H1 (cell line): ENCODE measurements at regions not wholly inside any gene's neighbourhood (a gene's known extent, or its start where the extent isn't known, plus 50 kb on each side); places are given as distances from the start of the nearest gene placed in this dataset.

Experiments used
- CTCF ChIA-PET: fragments of 300-600 bp; sonication (Branson Sonifier 250); formaldehyde crosslinking; loops from one replicate; lab custom pipeline; 2021; ENCODE audit not compliant: partially characterized antibody; lab: Charles Lee
- POLR2A ChIA-PET: fragments of 300-600 bp; sonication (Branson Sonifier 250); formaldehyde crosslinking; loops from one replicate; lab custom pipeline; 2021; ENCODE audit warnings: inconsistent platforms; ENCODE audit not compliant: partially characterized antibody; lab: Charles Lee
- DNase-seq, 2 experiments: peaks; one replicate each; pipeline versions ENCODE4 v3.0.0 to v3.0.0-alpha.2; 2010 to 2022; ENCODE audit warnings: low spot score in 2 of 2, low read depth in 1 of 2, mixed read lengths in 1 of 2
- FAIRE-seq: peaks from 2 replicates; lab custom pipeline; 2011; peaks lifted over from hg19 to GRCh38; lab: Jason Lieb, UNC
- H2AFZ ChIP-seq: 2 replicates; pipeline ENCODE4 v1.8.1; 2012; ENCODE audit warnings: low read length, inconsistent platforms
- H2AK5ac ChIP-seq: 2 replicates; pipeline ENCODE4 v1.6.1; 2013; ENCODE audit warnings: low read depth, low read length
- H2BK120ac ChIP-seq: replicated peaks from 2 replicates; pipeline ENCODE3; 2013; ENCODE audit warnings: low read depth, low read length, inconsistent platforms
- H2BK12ac ChIP-seq: 2 replicates; pipeline ENCODE4 v1.6.1; 2013; ENCODE audit warnings: low read depth, low read length
- H2BK15ac ChIP-seq: 2 replicates; pipeline ENCODE4 v1.6.1; 2013; ENCODE audit warnings: low read length
- H2BK20ac ChIP-seq: 2 replicates; pipeline ENCODE4 v1.6.1; 2013; ENCODE audit warnings: low read length
- H2BK5ac ChIP-seq: 2 replicates; pipeline ENCODE4 v1.6.1; 2013; ENCODE audit warnings: low read depth, low read length
- H3K14ac ChIP-seq: 2 replicates; pipeline ENCODE4 v1.6.1; 2013; ENCODE audit warnings: inconsistent platforms; ENCODE audit not compliant: insufficient read length
- H3K18ac ChIP-seq: 2 replicates; pipeline ENCODE4 v1.6.1; 2013; ENCODE audit warnings: low read length; ENCODE audit errors: extremely low read depth
- H3K23ac ChIP-seq: 2 replicates; pipeline ENCODE4 v1.6.1; 2013; ENCODE audit warnings: inconsistent platforms; ENCODE audit not compliant: insufficient read length
- H3K23me2 ChIP-seq: 2 replicates; pipeline ENCODE4 v1.6.1; 2013; ENCODE audit warnings: low read depth, low read length
- H3K27ac ChIP-seq: 2 replicates; pipeline ENCODE4 v1.6.1; 2011; ENCODE audit warnings: low read depth, low read length, inconsistent platforms
- H3K27me3 ChIP-seq, 4 experiments: replicated peaks in 1 of 4; 1 replicate in 1 of 4; 2 replicates in 3 of 4; pipeline versions ENCODE4 v1.6.1 to v1.8.1; 2011 to 2013; ENCODE audit warnings: low read length in 3 of 4, mild to moderate bottlenecking in 3 of 4, inconsistent platforms in 2 of 4, mixed read lengths in 2 of 4, moderate library complexity in 1 of 4; ENCODE audit not compliant: control insufficient read depth in 3 of 4, insufficient read depth in 3 of 4; ENCODE audit errors: extremely low read depth in 1 of 4
- H3K36me3 ChIP-seq, 4 experiments: 2 replicates each; pipeline versions ENCODE4 v1.6.1 to v1.8.1; 2011 to 2013; ENCODE audit warnings: mild to moderate bottlenecking in 4 of 4, low read length in 3 of 4, moderate library complexity in 2 of 4, control low read depth in 1 of 4, inconsistent platforms in 1 of 4; ENCODE audit not compliant: insufficient read depth in 4 of 4, control insufficient read depth in 2 of 4
- H3K4ac ChIP-seq: replicated peaks from 2 replicates; pipeline ENCODE3; 2013; ENCODE audit warnings: low read length, low read depth, mixed read lengths, inconsistent platforms; ENCODE audit not compliant: insufficient read length
- H3K4me1 ChIP-seq, 4 experiments: replicated peaks in 1 of 4; 1 replicate in 1 of 4; 2 replicates in 3 of 4; pipeline versions ENCODE4 v1.6.1 to v1.8.1; 2011 to 2013; ENCODE audit warnings: low read length in 3 of 4, inconsistent platforms in 2 of 4, mixed read lengths in 1 of 4; ENCODE audit not compliant: insufficient read depth in 4 of 4, control insufficient read depth in 3 of 4
- H3K4me2 ChIP-seq, 2 experiments: 2 replicates each; pipeline versions ENCODE4 v1.6.1 to v1.8.1; 2011 to 2013; ENCODE audit warnings: low read depth in 2 of 2, low read length in 2 of 2, control low read depth in 1 of 2, inconsistent platforms in 1 of 2, mild to moderate bottlenecking in 1 of 2; ENCODE audit not compliant: insufficient read depth in 1 of 2
- H3K4me3 ChIP-seq, 4 experiments: fragments of 200-600, 300-600 bp in 1 of 4; sonication (generic), shearing (Covaris generic), sonication (Bioruptor Twin) in 1 of 4; 2 replicates each; pipeline versions ENCODE4 v1.5.1 to v1.8.1; 2011 to 2016; ENCODE audit warnings: low read length in 4 of 4, low read depth in 3 of 4, control low read depth in 2 of 4, inconsistent platforms in 2 of 4, mild to moderate bottlenecking in 2 of 4, mixed read lengths in 1 of 4, moderate library complexity in 1 of 4; ENCODE audit not compliant: insufficient read depth in 2 of 4; ENCODE audit errors: extremely low read depth in 1 of 4
- H3K56ac ChIP-seq: replicated peaks from 2 replicates; pipeline ENCODE3; 2013; ENCODE audit warnings: low read depth, mild to moderate bottlenecking, mixed read lengths, low read length, inconsistent platforms; ENCODE audit not compliant: insufficient read length
- H3K79me1 ChIP-seq: 2 replicates; pipeline ENCODE4 v1.6.1; 2013; ENCODE audit warnings: low read depth, low read length, control low read depth
- H3K79me2 ChIP-seq, 2 experiments: 2 replicates each; pipeline versions ENCODE4 v1.6.1 to v1.8.1; 2012 to 2013; ENCODE audit warnings: low read length in 2 of 2, mild to moderate bottlenecking in 2 of 2, inconsistent platforms in 1 of 2; ENCODE audit not compliant: insufficient read depth in 2 of 2, control insufficient read depth in 1 of 2
- H3K9ac ChIP-seq, 4 experiments: replicated peaks in 1 of 4; 1 replicate in 1 of 4; 2 replicates in 3 of 4; pipeline versions ENCODE4 v1.6.1 to v1.8.1; 2011 to 2013; ENCODE audit warnings: low read depth in 3 of 4, low read length in 3 of 4, control low read depth in 2 of 4, mild to moderate bottlenecking in 2 of 4, moderate library complexity in 2 of 4, inconsistent platforms in 1 of 4; ENCODE audit errors: extremely low read depth in 1 of 4
- H3K9me3 ChIP-seq, 2 experiments: 2 replicates each; pipeline versions ENCODE4 v1.6.1 to v1.8.1; 2012 to 2013; ENCODE audit warnings: mild to moderate bottlenecking in 2 of 2, moderate library complexity in 2 of 2, control low read depth in 1 of 2, inconsistent platforms in 1 of 2, low read depth in 1 of 2, low read length in 1 of 2, mixed read lengths in 1 of 2; ENCODE audit not compliant: insufficient read depth in 2 of 2
- H4K20me1 ChIP-seq, 2 experiments: replicated peaks in 1 of 2; 2 replicates each; pipeline versions ENCODE3 to v1.8.1; 2011 to 2013; ENCODE audit warnings: inconsistent platforms in 2 of 2, low read length in 2 of 2, mild to moderate bottlenecking in 1 of 2; ENCODE audit not compliant: insufficient read depth in 2 of 2, control insufficient read depth in 1 of 2
- H4K5ac ChIP-seq: 2 replicates; pipeline ENCODE4 v1.6.1; 2013; ENCODE audit warnings: low read length, low read depth, mixed read lengths, inconsistent platforms; ENCODE audit not compliant: insufficient read length
- H4K8ac ChIP-seq: 2 replicates; pipeline ENCODE4 v1.8.0; 2013; ENCODE audit warnings: mild to moderate bottlenecking, moderate library complexity, low read length, inconsistent platforms; ENCODE audit not compliant: insufficient read depth; ENCODE audit errors: extremely low read depth
- H4K91ac ChIP-seq: replicated peaks from 2 replicates; pipeline ENCODE3; 2013; ENCODE audit warnings: low read length, mixed read lengths, inconsistent platforms; ENCODE audit not compliant: insufficient read length
- CEBPB ChIP-seq: IDR thresholded peaks from 2 replicates; pipeline ENCODE4 v1.6.1; 2012; ENCODE audit warnings: low read depth, low read length
- CHD1 ChIP-seq: IDR thresholded peaks from 2 replicates; pipeline ENCODE4 v1.6.1; 2012; ENCODE audit warnings: low read depth, low read length, improper control_type of control experiment
- CREB1 ChIP-seq: IDR thresholded peaks from 2 replicates; pipeline ENCODE4 v1.6.1; 2012; ENCODE audit warnings: inconsistent platforms
- KDM1A ChIP-seq: fragments of 200-600, 300-600 bp; sonication (generic); IDR thresholded peaks from 2 replicates; pipeline ENCODE4 v1.7.1; 2016; ENCODE audit warnings: mild to moderate bottlenecking, low read length, borderline replicate concordance
- KDM5A ChIP-seq: fragments of 200-600 bp; IDR thresholded peaks from 2 replicates; pipeline ENCODE4 v1.7.1; 2012; ENCODE audit warnings: mild to moderate bottlenecking, low read length, inconsistent platforms, mixed read lengths
- POLR2A ChIP-seq, 2 experiments: IDR thresholded peaks; 1 replicate in 1 of 2; 2 replicates in 1 of 2; pipeline ENCODE4 v1.6.1; 2011; ENCODE audit warnings: low read depth in 2 of 2, low read length in 2 of 2, mild to moderate bottlenecking in 2 of 2; ENCODE audit errors: control extremely low read depth in 1 of 2
- POLR2AphosphoS5 ChIP-seq: IDR thresholded peaks from 2 replicates; pipeline ENCODE4 v1.6.1; 2011; ENCODE audit warnings: low read depth, low read length
- RXRA ChIP-seq: IDR thresholded peaks from 2 replicates; pipeline ENCODE4 v1.6.1; 2011; ENCODE audit warnings: low read depth, mild to moderate bottlenecking, low read length, moderate library complexity; ENCODE audit not compliant: insufficient read depth
- SIN3A ChIP-seq, 2 experiments: IDR thresholded peaks in 1 of 2; conservative IDR thresholded peaks in 1 of 2; 2 replicates each; pipeline ENCODE4 v1.6.1; 2011 to 2012; ENCODE audit warnings: low read length in 2 of 2, improper control_type of control experiment in 1 of 2, low read depth in 1 of 2, mild to moderate bottlenecking in 1 of 2
- SIRT6 ChIP-seq: IDR thresholded peaks from one replicate; pipeline ENCODE4 v1.7.1; 2012; ENCODE audit warnings: low read length, inconsistent platforms
- TAF7 ChIP-seq: optimal IDR thresholded peaks from 2 replicates; pipeline ENCODE3; 2011; ENCODE audit warnings: low read depth, mild to moderate bottlenecking, inconsistent platforms, low read length, moderate library complexity, borderline replicate concordance
- WGBS, 2 experiments: shearing (Covaris generic) in 1 of 2; methylation state at CpG; one replicate each; pipeline versions ENCODE4 v1.1.6 to v1.1.7; 2013 to 2015; ENCODE audit warnings: low lambda C conversion rate in 2 of 2, mixed read lengths in 2 of 2, inconsistent platforms in 1 of 2, low coverage in 1 of 2, missing lambda C conversion rate in 1 of 2; ENCODE audit not compliant: insufficient replicate concordance in 2 of 2, insufficient coverage in 1 of 2, insufficient read length in 1 of 2; ENCODE audit errors: extremely low coverage in 1 of 2, missing lambda C conversion rate in 1 of 2; 5-methylcytosine and 5-hydroxymethylcytosine counted together

GRCh38 chr5:40001796-40002195, 577.0 kb upstream of the DAB2 start:
- no peaks in the 10 kb centered on the region for H3K36me3 ChIP-seq
- H3K14ac ChIP-seq, result no peak overlapping the region
- WGBS, 2 experiments, result 94% methylated on average over 1 of the region's 1 CpG; no CpG with 5 or more reads in 1 of the 2 experiments
- H2AFZ ChIP-seq, result no peak overlapping the region
- FAIRE-seq (no peak), DNase-seq (no peak)
- H3K4ac ChIP-seq, result no peak overlapping the region
- H3K18ac ChIP-seq, result no peak overlapping the region
- ChIA-PET POLR2A (no interaction called here), CTCF (no interaction called here)
- H4K20me1 ChIP-seq, result no peaks in the 10 kb centered on the region
- H2BK12ac ChIP-seq, result no peak overlapping the region
- no peak overlapping the region for H3K4me2 ChIP-seq
- no peak overlapping the region for H3K23ac ChIP-seq
- H3K27ac ChIP-seq, result no peak overlapping the region
- H2BK20ac ChIP-seq, result no peak overlapping the region
- no peak overlapping the region for H3K9ac ChIP-seq
- no peaks in the 10 kb centered on the region for H3K4me1 ChIP-seq
- H3K27me3 ChIP-seq, result no peaks in the 10 kb centered on the region
- H2BK15ac ChIP-seq, result no peak overlapping the region
- no peak overlapping the region for H2AK5ac ChIP-seq
- no peaks in the 10 kb centered on the region for H3K79me1 ChIP-seq
- no peak overlapping the region for H2BK120ac ChIP-seq
- H3K79me2 ChIP-seq, result no peaks in the 10 kb centered on the region
- H2BK5ac ChIP-seq, result no peak overlapping the region
- no peak overlapping the region for H3K56ac ChIP-seq
- H4K5ac ChIP-seq, result no peak overlapping the region
- H3K23me2 ChIP-seq, result no peaks in the 10 kb centered on the region
- no peak overlapping the region for H4K91ac ChIP-seq
- H4K8ac ChIP-seq, result no peak overlapping the region
- no peak overlapping the region for H3K4me3 ChIP-seq
- H3K9me3 ChIP-seq, result no peaks in the 10 kb centered on the region
- TF ChIP-seq SIRT6 (no peak), KDM5A (no peak), POLR2AphosphoS5 (no peak), TAF7 (no peak), CHD1 (no peak), RXRA (no peak), CEBPB (no peak), SIN3A (conservative IDR thresholded peaks at IDR 0.05 in 1 of 2, IDR thresholded peaks at IDR 0.05 in 1 of 2; ENCODE audit: low read depth in 1 of 2, low read length in 2 of 2) (no peak), CREB1 (no peak), KDM1A (no peak), POLR2A (IDR thresholded peaks at IDR 0.05; ENCODE audit: control extremely low read depth in 1 of 2, low read depth in 2 of 2, low read length in 2 of 2) (no peak)
